Smooth muscle cell (in vitro differentiated cells): ENCODE measurements at regions not wholly inside any gene's neighbourhood (a gene's known extent, or its start where the extent isn't known, plus 50 kb on each side); places are given as distances from the start of the nearest gene placed in this dataset.

Source experiments
- DNase-seq: peaks from one replicate; lab custom pipeline; 2025; ENCODE audit not compliant: unreplicated experiment; lab: John Stamatoyannopoulos, UW
- H2AFZ ChIP-seq: fragments of 200-600 bp; sonication (generic); 2 replicates; pipeline ENCODE4 v1.6.0; 2016; ENCODE audit warnings: antibody characterized with exemption, low read depth, mild to moderate bottlenecking
- H3F3A ChIP-seq: fragments of 200-600 bp; sonication (generic); 2 replicates; pipeline ENCODE4 v1.6.0; 2017; ENCODE audit warnings: antibody characterized with exemption, low read depth
- H3K27ac ChIP-seq: fragments of 200-600 bp; sonication (generic); 2 replicates; pipeline ENCODE4 v1.5.1; 2016; ENCODE audit warnings: low read depth, mild to moderate bottlenecking
- H3K27me3 ChIP-seq: fragments of 200-600 bp; sonication (generic); 2 replicates; pipeline ENCODE4 v1.6.1; 2016; ENCODE audit warnings: low read depth, mild to moderate bottlenecking
- H3K36me3 ChIP-seq: fragments of 200-600 bp; sonication (generic); 2 replicates; pipeline ENCODE4 v1.5.1; 2016; ENCODE audit warnings: low read depth
- H3K4me1 ChIP-seq: fragments of 200-600 bp; sonication (generic); 2 replicates; pipeline ENCODE4 v1.5.1; 2016; ENCODE audit warnings: low read depth
- H3K4me2 ChIP-seq: fragments of 200-600 bp; sonication (generic); 2 replicates; pipeline ENCODE4 v1.6.0; 2016; ENCODE audit warnings: mild to moderate bottlenecking
- H3K4me3 ChIP-seq: fragments of 200-600 bp; sonication (generic); 2 replicates; pipeline ENCODE4 v1.5.1; 2016; ENCODE audit warnings: mild to moderate bottlenecking
- H3K79me2 ChIP-seq: fragments of 200-600 bp; sonication (generic); 2 replicates; pipeline ENCODE4 v1.6.0; 2016; ENCODE audit warnings: low read depth, mild to moderate bottlenecking
- H3K9ac ChIP-seq: fragments of 200-600 bp; sonication (generic); 2 replicates; pipeline ENCODE4 v1.6.0; 2016; ENCODE audit warnings: low read depth
- H3K9me3 ChIP-seq: fragments of 200-600 bp; sonication (generic); replicated peaks from 2 replicates; pipeline ENCODE4 v1.5.1; 2016; ENCODE audit warnings: low read depth
- H4K20me1 ChIP-seq: fragments of 200-600 bp; sonication (generic); 2 replicates; pipeline ENCODE4 v1.6.0; 2016; ENCODE audit warnings: low read depth
- WGBS: methylation state at CpG from one replicate; pipeline ENCODE4 v1.1.7; 2016; ENCODE audit warnings: low lambda C conversion rate; 5-methylcytosine and 5-hydroxymethylcytosine counted together
- TF ChIP-seq, protein P1 (sequence below): fragments of 200-600 bp; sonication (generic); IDR thresholded peaks from 2 replicates; pipeline ENCODE4 v1.5.1; 2017; ENCODE audit warnings: borderline replicate concordance, mild to moderate bottlenecking, antibody characterized with exemption; ENCODE audit not compliant: insufficient read depth, poor library complexity, severe bottlenecking

DNA sequence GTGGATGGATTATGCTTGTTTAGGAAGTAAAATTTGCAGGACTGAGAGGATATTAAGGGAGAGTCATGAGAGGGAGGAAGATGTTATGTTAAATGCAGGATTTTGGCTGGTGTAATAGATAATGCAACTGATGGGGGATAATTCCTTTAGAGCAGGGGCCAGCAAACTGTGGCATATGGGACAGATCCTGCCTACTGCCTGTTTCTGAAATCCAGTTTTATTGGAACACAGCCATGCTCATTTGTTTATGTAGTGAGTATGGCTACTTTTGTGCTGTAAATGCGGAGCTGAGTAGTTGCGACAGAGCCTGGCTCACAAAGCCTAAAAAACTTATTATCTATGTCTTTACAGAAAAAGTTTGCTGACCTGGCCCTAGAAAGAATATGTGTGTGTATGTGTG is 66.6 kb upstream of the MPPED2 start:
- Histone ChIP-seq H3K27me3 (no peaks in the 10 kb centered on the region), H2AFZ (no peak overlapping the region), H3K36me3 (no peaks in the 10 kb centered on the region), H3K4me1 (no peaks in the 10 kb centered on the region), H3K9ac (no peak overlapping the region), H3K4me3 (no peak overlapping the region), H3K27ac (no peak overlapping the region), H3K4me2 (no peak overlapping the region), H3K9me3 (no peaks in the 10 kb centered on the region), H3K79me2 (no peaks in the 10 kb centered on the region), H3F3A (no peaks in the 10 kb centered on the region), H4K20me1 (no peaks in the 10 kb centered on the region)
- DNase-seq, result no peak
- 37% methylated on average over 2 of the region's 2 CpGs for WGBS
- TF ChIP-seq, protein P1, sequence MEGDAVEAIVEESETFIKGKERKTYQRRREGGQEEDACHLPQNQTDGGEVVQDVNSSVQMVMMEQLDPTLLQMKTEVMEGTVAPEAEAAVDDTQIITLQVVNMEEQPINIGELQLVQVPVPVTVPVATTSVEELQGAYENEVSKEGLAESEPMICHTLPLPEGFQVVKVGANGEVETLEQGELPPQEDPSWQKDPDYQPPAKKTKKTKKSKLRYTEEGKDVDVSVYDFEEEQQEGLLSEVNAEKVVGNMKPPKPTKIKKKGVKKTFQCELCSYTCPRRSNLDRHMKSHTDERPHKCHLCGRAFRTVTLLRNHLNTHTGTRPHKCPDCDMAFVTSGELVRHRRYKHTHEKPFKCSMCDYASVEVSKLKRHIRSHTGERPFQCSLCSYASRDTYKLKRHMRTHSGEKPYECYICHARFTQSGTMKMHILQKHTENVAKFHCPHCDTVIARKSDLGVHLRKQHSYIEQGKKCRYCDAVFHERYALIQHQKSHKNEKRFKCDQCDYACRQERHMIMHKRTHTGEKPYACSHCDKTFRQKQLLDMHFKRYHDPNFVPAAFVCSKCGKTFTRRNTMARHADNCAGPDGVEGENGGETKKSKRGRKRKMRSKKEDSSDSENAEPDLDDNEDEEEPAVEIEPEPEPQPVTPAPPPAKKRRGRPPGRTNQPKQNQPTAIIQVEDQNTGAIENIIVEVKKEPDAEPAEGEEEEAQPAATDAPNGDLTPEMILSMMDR, result no peak

DNA sequence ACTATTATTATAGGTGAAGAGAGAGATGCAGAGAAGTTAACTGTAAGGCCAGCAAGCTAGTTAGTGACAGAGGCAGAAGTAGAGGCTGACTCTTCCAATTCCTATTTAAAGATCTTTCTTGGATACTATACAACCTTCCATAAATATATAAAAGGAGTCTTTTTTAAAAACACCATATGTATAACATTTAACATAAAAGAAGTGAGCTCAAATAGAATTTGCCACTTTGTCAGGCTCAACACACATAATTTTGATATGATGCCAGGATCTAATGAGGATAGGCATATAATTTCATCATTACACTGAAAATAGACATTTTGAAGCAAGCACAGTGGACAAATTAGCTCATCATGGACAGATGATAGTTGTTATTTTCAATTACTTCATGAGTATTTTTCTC is 64.1 kb upstream of the MPPED2 start:
- Histone ChIP-seq H2AFZ (no peak overlapping the region), H3K36me3 (no peaks in the 10 kb centered on the region), H3K4me2 (no peak overlapping the region), H3K4me3 (no peak overlapping the region), H3K27ac (no peak overlapping the region), H3F3A (no peaks in the 10 kb centered on the region), H3K79me2 (no peaks in the 10 kb centered on the region), H3K27me3 (no peaks in the 10 kb centered on the region), H3K9me3 (no peaks in the 10 kb centered on the region), H3K4me1 (no peaks in the 10 kb centered on the region), H4K20me1 (no peaks in the 10 kb centered on the region), H3K9ac (no peak overlapping the region)
- DNase-seq, result no peak
- TF ChIP-seq, protein P1, result no peak
